Spleen (tissue), 11 donors: ENCODE measurements at regions not wholly inside any gene's neighbourhood (a gene's known extent, or its start where the extent isn't known, plus 50 kb on each side); places are given as distances from the start of the nearest gene placed in this dataset.

ENCODE experiments used
- DNase-seq: peaks from one replicate; pipeline ENCODE4 v3.0.0-alpha.2; 2020
- H3K27ac ChIP-seq, 8 donors: fragments of 200-600 bp; sonication (generic) in 7 of 8; 1 replicate in 4 of 8; 2 replicates in 4 of 8; pipeline versions ENCODE4 v1.5.0 to v1.8.0; 2016 to 2021; ENCODE audit warnings: inconsistent platforms in 4 of 8, mild to moderate bottlenecking in 4 of 8, moderate library complexity in 1 of 8
- H3K27me3 ChIP-seq, 7 donors: fragments of 200-600 bp; sonication (generic) in 6 of 7; replicated peaks in 1 of 7; 1 replicate in 4 of 7; 2 replicates in 3 of 7; pipeline versions ENCODE4 v1.5.0 to v1.8.0; 2016 to 2021; ENCODE audit warnings: inconsistent platforms in 3 of 7, mild to moderate bottlenecking in 1 of 7
- H3K36me3 ChIP-seq, 6 donors: fragments of 200-600 bp; sonication (generic) in 5 of 6; 1 replicate in 4 of 6; 2 replicates in 2 of 6; pipeline versions ENCODE4 v1.5.0 to v1.8.0; 2016 to 2021; ENCODE audit warnings: inconsistent platforms in 2 of 6
- H3K4me1 ChIP-seq, 6 donors: fragments of 200-600 bp; sonication (generic) in 5 of 6; 1 replicate in 3 of 6; 2 replicates in 3 of 6; pipeline versions ENCODE4 v1.5.0 to v1.8.0; 2016 to 2021; ENCODE audit warnings: inconsistent platforms in 3 of 6
- H3K4me3 ChIP-seq, 8 donors: fragments of 200-600 bp; sonication (generic) in 7 of 8; 1 replicate in 4 of 8; 2 replicates in 4 of 8; pipeline versions ENCODE4 v1.5.0 to v1.8.0; 2016 to 2021; ENCODE audit warnings: inconsistent platforms in 4 of 8, mild to moderate bottlenecking in 4 of 8, moderate library complexity in 2 of 8
- H3K9me3 ChIP-seq, 8 donors: fragments of 200-600 bp; sonication (generic) in 7 of 8; 1 replicate in 4 of 8; 2 replicates in 4 of 8; pipeline versions ENCODE4 v1.5.0 to v1.8.0; 2016 to 2021; ENCODE audit warnings: inconsistent platforms in 4 of 8
- POLR2A ChIP-seq, 3 donors: fragments of 450-650 bp; IDR thresholded peaks; one replicate each; pipeline ENCODE4 v1.5.1; 2017; ENCODE audit warnings: antibody characterized with exemption in 3 of 3, mild to moderate bottlenecking in 1 of 3
- POLR2AphosphoS5 ChIP-seq, 3 donors: sonication (generic); formaldehyde crosslinking; IDR thresholded peaks; one replicate each; pipeline ENCODE4 v1.5.1; 2017; ENCODE audit warnings: antibody characterized with exemption in 3 of 3
- WGBS, 5 donors: extraction: QIAGEN DNeasy Blood & Tissue Kit in 3 of 5; methylation state at CpG; one replicate each; pipeline versions ENCODE4 v1.1.5 to v1.1.7; 2013 to 2018; 5-methylcytosine and 5-hydroxymethylcytosine counted together
- intact Hi-C: fragments of 100-400 bp; cut with DNase I; formaldehyde crosslinking; loops from one replicate; pipeline ENCODE4 v1.15.0; 2023; ENCODE audit warnings: low total_unique reads
- TF ChIP-seq, protein P1 (sequence below), 11 experiments: fragments of 200-600 bp in 7 of 11; fragments of 450-650 bp in 4 of 11; sonication (generic) in 4 of 11; IDR thresholded peaks in 8 of 11; conservative IDR thresholded peaks in 3 of 11; 1 replicate in 7 of 11; 2 replicates in 4 of 11; pipeline versions ENCODE4 v1.4.0 to v1.8.0; 2016 to 2021; ENCODE audit warnings: antibody characterized with exemption in 11 of 11, inconsistent platforms in 4 of 11, mild to moderate bottlenecking in 1 of 11
- donor health status: healthy with polysubstance abuse.
- donor health status: DM: no; HTN: no; CAD: no; lungs with moderate emphysema.
- donor health status: DM: no; HTN: no; CAD: no.
- donor health status: Bipolar disorder and iron deficiency.
- donor health status: healthy.
- donor health status: DM: no; HTN: no; CAD: no.
- donor health status: DM: yes; HTN: yes; CAD: no.

DNA sequence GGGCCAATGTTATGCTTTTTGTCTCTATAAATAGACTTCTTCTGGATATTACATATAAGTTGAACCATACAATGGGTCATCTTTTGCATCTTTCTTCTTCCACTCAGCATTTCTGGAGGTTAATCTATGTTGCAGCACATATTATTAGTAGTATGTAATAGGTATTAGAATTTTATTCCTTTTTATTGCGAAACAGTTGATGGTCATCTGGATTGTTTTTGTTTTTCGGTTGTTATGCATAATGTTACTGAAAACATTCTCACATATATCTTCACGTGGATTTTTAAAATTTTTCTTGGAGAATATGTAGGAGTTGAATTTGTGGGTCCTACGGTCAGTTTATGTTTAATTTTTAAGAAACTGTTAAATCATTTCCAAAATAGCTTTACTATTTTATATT is 466.8 kb downstream of the SLCO4C1 start:
- Histone ChIP-seq H3K4me1 (no peaks in the 10 kb centered on the region), H3K4me3 (no peak overlapping the region), H3K27me3 (no peaks in the 10 kb centered on the region), H3K36me3 (no peaks in the 10 kb centered on the region), H3K27ac (no peak overlapping the region), H3K9me3 (peaks cover 0 to 34% (median 13%) of the 10 kb centered on the region in 8 donors)
- 51 to 71% (median 64%) methylated on average over 4 of the region's 4 CpGs for WGBS, 5 donors
- intact Hi-C loops = no loop called here
- TF ChIP-seq POLR2AphosphoS5 (IDR thresholded peaks at IDR 0.05) (no peak), POLR2A (IDR thresholded peaks at IDR 0.05) (no peak)
- TF ChIP-seq, protein P1, sequence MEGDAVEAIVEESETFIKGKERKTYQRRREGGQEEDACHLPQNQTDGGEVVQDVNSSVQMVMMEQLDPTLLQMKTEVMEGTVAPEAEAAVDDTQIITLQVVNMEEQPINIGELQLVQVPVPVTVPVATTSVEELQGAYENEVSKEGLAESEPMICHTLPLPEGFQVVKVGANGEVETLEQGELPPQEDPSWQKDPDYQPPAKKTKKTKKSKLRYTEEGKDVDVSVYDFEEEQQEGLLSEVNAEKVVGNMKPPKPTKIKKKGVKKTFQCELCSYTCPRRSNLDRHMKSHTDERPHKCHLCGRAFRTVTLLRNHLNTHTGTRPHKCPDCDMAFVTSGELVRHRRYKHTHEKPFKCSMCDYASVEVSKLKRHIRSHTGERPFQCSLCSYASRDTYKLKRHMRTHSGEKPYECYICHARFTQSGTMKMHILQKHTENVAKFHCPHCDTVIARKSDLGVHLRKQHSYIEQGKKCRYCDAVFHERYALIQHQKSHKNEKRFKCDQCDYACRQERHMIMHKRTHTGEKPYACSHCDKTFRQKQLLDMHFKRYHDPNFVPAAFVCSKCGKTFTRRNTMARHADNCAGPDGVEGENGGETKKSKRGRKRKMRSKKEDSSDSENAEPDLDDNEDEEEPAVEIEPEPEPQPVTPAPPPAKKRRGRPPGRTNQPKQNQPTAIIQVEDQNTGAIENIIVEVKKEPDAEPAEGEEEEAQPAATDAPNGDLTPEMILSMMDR (IDR thresholded peaks at IDR 0.05 in 8 of 11, conservative IDR thresholded peaks at IDR 0.05 in 3 of 11) = no peak
- no peak for DNase-seq

DNA sequence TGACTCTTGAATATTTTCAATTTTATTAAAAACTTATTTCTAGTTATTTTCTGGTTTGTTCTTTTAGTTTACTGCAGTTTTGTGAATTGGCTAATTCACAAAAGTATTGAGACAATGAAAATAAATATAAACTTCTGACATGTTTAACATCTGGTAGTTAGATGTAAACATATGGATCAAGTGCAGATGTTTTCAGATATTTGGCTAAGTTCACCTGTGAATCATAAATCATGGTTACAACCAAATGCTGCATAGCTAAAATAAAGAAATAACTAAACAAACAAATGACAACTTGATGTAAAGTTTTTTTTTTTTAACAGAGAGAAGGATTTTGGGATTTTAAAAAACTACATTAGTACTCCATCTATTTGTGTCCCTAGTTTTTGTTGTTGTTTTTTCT is 484.6 kb downstream of the SLCO4C1 start:
- H3K27ac ChIP-seq = no peak overlapping the region
- H3K4me3 ChIP-seq = no peak overlapping the region
- no peaks in the 10 kb centered on the region for H3K4me1 ChIP-seq
- intact Hi-C loops = no loop called here
- no peaks in the 10 kb centered on the region for H3K27me3 ChIP-seq
- no peaks in the 10 kb centered on the region for H3K9me3 ChIP-seq
- no peaks in the 10 kb centered on the region for H3K36me3 ChIP-seq
- DNase-seq = no peak
- TF ChIP-seq POLR2AphosphoS5 (IDR thresholded peaks at IDR 0.05) (no peak), POLR2A (IDR thresholded peaks at IDR 0.05) (no peak)
- TF ChIP-seq, protein P1 (IDR thresholded peaks at IDR 0.05 in 8 of 11, conservative IDR thresholded peaks at IDR 0.05 in 3 of 11) = no peak

DNA sequence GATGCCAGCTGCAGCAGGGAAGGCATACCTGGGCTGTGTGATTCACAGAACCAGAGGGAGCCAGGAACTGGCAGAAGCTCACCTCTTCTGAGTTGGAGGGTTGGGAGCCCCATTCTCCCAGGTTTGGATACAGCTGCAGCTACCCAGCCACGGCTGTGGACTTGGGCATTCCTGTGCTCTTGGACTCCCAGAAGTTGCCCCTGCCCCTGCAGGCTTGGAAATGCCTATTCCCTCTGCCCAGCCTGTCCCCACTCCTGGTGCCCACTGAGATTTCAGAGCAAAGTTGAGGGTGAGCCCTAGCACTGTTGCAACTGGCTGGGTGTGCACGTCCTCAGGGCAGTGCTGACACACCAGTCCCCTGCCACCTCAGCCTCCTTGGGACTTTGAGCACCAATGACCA is 489.7 kb downstream of the SLCO4C1 start:
- Histone ChIP-seq H3K4me1 (no peaks in the 10 kb centered on the region), H3K27me3 (no peaks in the 10 kb centered on the region), H3K27ac (no peak overlapping the region), H3K4me3 (no peak overlapping the region), H3K36me3 (no peaks in the 10 kb centered on the region), H3K9me3 (no peaks in the 10 kb centered on the region)
- TF ChIP-seq POLR2A (IDR thresholded peaks at IDR 0.05) = no peak
- TF ChIP-seq, protein P1 (IDR thresholded peaks at IDR 0.05 in 8 of 11, conservative IDR thresholded peaks at IDR 0.05 in 3 of 11) = no peak
- no peak for TF ChIP-seq POLR2AphosphoS5 (IDR thresholded peaks at IDR 0.05)
- DNase-seq = peak; percentile 58
- intact Hi-C loops = no loop called here
- 53 to 70% (median 66%) methylated on average over 1 to 2 of the region's 2 CpGs; no CpG with 5 or more reads in 1 of the 5 donors for WGBS, 5 donors

DNA sequence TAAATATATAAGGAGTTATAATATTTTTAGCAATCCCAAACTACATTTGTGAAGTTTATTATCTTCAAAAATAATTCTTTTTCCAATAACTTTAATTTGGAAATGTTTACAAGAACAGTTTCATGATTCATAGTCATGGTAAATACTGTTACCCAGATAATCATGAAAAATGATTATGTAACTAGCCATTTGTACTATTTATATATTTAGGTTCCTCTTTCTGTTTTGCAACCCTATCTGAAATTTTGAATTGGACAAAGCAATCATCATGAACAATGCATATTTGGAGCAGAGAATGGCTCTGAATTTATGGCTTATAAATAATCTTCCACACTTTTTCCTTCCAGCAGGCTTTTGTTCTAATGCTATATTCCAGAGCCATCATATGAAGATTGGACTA is 499.7 kb downstream of the SLCO4C1 start:
- no peak for DNase-seq
- no peak overlapping the region for H3K4me3 ChIP-seq
- H3K9me3 ChIP-seq = no peaks in the 10 kb centered on the region
- intact Hi-C loops = no loop called here
- H3K4me1 ChIP-seq = no peaks in the 10 kb centered on the region
- H3K27ac ChIP-seq = no peak overlapping the region
- no peaks in the 10 kb centered on the region for H3K27me3 ChIP-seq
- H3K36me3 ChIP-seq = no peaks in the 10 kb centered on the region
- no peak for TF ChIP-seq POLR2A (IDR thresholded peaks at IDR 0.05)
- TF ChIP-seq, protein P1 (IDR thresholded peaks at IDR 0.05 in 8 of 11, conservative IDR thresholded peaks at IDR 0.05 in 3 of 11) = no peak
- TF ChIP-seq POLR2AphosphoS5 (IDR thresholded peaks at IDR 0.05) = no peak
